B cell (primary cell): ENCODE measurements at regions not wholly inside any gene's neighbourhood (a gene's known extent, or its start where the extent isn't known, plus 50 kb on each side); places are given as distances from the start of the nearest gene placed in this dataset.

Source experiments
- CTCF ChIP-seq: fragments of 200-600 bp; IDR thresholded peaks from one replicate; pipeline ENCODE4 v1.8.0; 2022; ENCODE audit warnings: antibody characterized with exemption, mild to moderate bottlenecking
- EZH2 ChIP-seq: IDR thresholded peaks from 2 replicates; pipeline ENCODE4 v1.6.1; 2012; ENCODE audit warnings: borderline replicate concordance, low read depth, mild to moderate bottlenecking, moderate library complexity, low read length; ENCODE audit not compliant: insufficient read depth, poor library complexity, severe bottlenecking

GRCh38 chr12:102638777-102639176 is 158.4 kb upstream of the IGF1 start:
- TF ChIP-seq CTCF, result no peak
- TF ChIP-seq EZH2, result no peak
